H1 (cell line): ENCODE measurements at regions not wholly inside any gene's neighbourhood (a gene's known extent, or its start where the extent isn't known, plus 50 kb on each side); places are given as distances from the start of the nearest gene placed in this dataset.

ENCODE experiments used
- E2F6 ChIP-seq: IDR thresholded peaks from 2 replicates; pipeline ENCODE4 v1.6.1; 2012; ENCODE audit warnings: inconsistent platforms
- JUN ChIP-seq: IDR thresholded peaks from 2 replicates; pipeline ENCODE4 v1.6.1; 2011; ENCODE audit warnings: low read depth, mild to moderate bottlenecking, improper control_type of control experiment, low read length
- POLR2AphosphoS5 ChIP-seq: IDR thresholded peaks from 2 replicates; pipeline ENCODE4 v1.6.1; 2011; ENCODE audit warnings: low read depth, low read length
- POU5F1 ChIP-seq: IDR thresholded peaks from 2 replicates; pipeline ENCODE4 v1.6.1; 2011; ENCODE audit warnings: low read depth, mild to moderate bottlenecking, low read length, moderate library complexity
- RNF2 ChIP-seq: fragments of 200-900, 300-1000 bp; sonication (generic); IDR thresholded peaks from 2 replicates; pipeline ENCODE4 v1.7.1; 2016; ENCODE audit warnings: borderline replicate concordance, low read depth, mild to moderate bottlenecking, antibody characterized with exemption, low read length; ENCODE audit not compliant: poor library complexity, severe bottlenecking; ENCODE audit errors: missing control alignments
- SIN3A ChIP-seq, 2 experiments: IDR thresholded peaks in 1 of 2; conservative IDR thresholded peaks in 1 of 2; 2 replicates each; pipeline ENCODE4 v1.6.1; 2011 to 2012; ENCODE audit warnings: low read length in 2 of 2, improper control_type of control experiment in 1 of 2, low read depth in 1 of 2, mild to moderate bottlenecking in 1 of 2
- TF ChIP-seq, protein P1 (sequence below), 3 experiments: IDR thresholded peaks; 1 replicate in 2 of 3; 2 replicates in 1 of 3; pipeline versions ENCODE4 v1.5.1 to v1.6.1; 2011; ENCODE audit warnings: low read length in 3 of 3, mild to moderate bottlenecking in 3 of 3, inconsistent platforms in 2 of 3, low read depth in 1 of 3, moderate library complexity in 1 of 3; ENCODE audit not compliant: insufficient read depth in 1 of 3; ENCODE audit errors: control extremely low read depth in 1 of 3
- TF ChIP-seq, protein P2 (sequence below): IDR thresholded peaks from 2 replicates; pipeline ENCODE4 v1.6.1; 2011; ENCODE audit warnings: low read length, improper control_type of control experiment

DNA sequence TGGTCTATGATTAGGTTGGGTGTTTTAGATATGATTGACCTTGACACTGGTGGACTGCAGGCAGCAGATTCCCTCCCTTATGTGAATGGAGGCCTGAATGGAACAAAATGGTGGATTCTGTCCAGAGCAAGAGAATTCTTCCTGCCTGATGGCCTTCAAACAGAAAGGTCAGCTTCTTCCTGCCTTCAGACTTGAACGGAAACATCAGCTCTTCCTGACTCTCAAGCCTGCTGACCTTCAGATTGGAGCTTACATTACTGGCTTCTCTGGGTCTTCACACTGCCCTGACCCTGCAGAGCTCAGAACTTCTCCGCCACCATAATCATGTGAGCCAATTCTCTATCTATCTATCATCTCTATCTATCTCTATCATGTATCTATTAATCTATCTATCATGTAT lies 111.6 kb downstream of the RAMP3 start:
- TF ChIP-seq POLR2AphosphoS5 (no peak), SIN3A (conservative IDR thresholded peaks at IDR 0.05 in 1 of 2, IDR thresholded peaks at IDR 0.05 in 1 of 2; ENCODE audit: low read depth in 1 of 2, low read length in 2 of 2) (no peak), JUN (no peak), POU5F1 (no peak), RNF2 (no peak), E2F6 (no peak)
- TF ChIP-seq, protein P1, sequence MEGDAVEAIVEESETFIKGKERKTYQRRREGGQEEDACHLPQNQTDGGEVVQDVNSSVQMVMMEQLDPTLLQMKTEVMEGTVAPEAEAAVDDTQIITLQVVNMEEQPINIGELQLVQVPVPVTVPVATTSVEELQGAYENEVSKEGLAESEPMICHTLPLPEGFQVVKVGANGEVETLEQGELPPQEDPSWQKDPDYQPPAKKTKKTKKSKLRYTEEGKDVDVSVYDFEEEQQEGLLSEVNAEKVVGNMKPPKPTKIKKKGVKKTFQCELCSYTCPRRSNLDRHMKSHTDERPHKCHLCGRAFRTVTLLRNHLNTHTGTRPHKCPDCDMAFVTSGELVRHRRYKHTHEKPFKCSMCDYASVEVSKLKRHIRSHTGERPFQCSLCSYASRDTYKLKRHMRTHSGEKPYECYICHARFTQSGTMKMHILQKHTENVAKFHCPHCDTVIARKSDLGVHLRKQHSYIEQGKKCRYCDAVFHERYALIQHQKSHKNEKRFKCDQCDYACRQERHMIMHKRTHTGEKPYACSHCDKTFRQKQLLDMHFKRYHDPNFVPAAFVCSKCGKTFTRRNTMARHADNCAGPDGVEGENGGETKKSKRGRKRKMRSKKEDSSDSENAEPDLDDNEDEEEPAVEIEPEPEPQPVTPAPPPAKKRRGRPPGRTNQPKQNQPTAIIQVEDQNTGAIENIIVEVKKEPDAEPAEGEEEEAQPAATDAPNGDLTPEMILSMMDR (IDR thresholded peaks at IDR 0.05; ENCODE audit: control extremely low read depth in 1 of 3, insufficient read depth in 1 of 3, low read depth in 1 of 3, low read length in 3 of 3), result no peak
- TF ChIP-seq, protein P2, sequence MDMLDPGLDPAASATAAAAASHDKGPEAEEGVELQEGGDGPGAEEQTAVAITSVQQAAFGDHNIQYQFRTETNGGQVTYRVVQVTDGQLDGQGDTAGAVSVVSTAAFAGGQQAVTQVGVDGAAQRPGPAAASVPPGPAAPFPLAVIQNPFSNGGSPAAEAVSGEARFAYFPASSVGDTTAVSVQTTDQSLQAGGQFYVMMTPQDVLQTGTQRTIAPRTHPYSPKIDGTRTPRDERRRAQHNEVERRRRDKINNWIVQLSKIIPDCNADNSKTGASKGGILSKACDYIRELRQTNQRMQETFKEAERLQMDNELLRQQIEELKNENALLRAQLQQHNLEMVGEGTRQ, result no peak
